Activated T-cell treated with anti-CD3 and anti-CD28 coated beads, Interleukin-2, amount 50 U/mL, for 4 hours (primary cell): ENCODE measurements at regions not wholly inside any gene's neighbourhood (a gene's known extent, or its start where the extent isn't known, plus 50 kb on each side); places are given as distances from the start of the nearest gene placed in this dataset.

Experiments
- ATAC-seq, 2 donors: fragments of 200-7000 bp; cut with Tn5 transposase; one replicate each; pipeline ENCODE4 v1.10.0; 2021
- DNase-seq: peaks from one replicate; pipeline ENCODE4 v3.0.0-alpha.2; 2020
- H3K27me3 Mint-ChIP-seq: one replicate; pipeline ENCODE4 v1.8.0; 2021; ENCODE audit warnings: low read depth, mixed read lengths
- H3K36me3 Mint-ChIP-seq: one replicate; pipeline ENCODE4 v1.8.0; 2022; ENCODE audit warnings: mixed read lengths; ENCODE audit not compliant: insufficient read depth
- H3K4me1 Mint-ChIP-seq: one replicate; pipeline ENCODE4 v1.8.0; 2021; ENCODE audit warnings: low read depth, mixed read lengths
- H3K4me3 Mint-ChIP-seq: one replicate; pipeline ENCODE4 v1.8.0; 2021; ENCODE audit warnings: mild to moderate bottlenecking, moderate library complexity, mixed read lengths
- H3K9me3 Mint-ChIP-seq: one replicate; pipeline ENCODE4 v1.8.0; 2021; ENCODE audit warnings: mixed read lengths

DNA sequence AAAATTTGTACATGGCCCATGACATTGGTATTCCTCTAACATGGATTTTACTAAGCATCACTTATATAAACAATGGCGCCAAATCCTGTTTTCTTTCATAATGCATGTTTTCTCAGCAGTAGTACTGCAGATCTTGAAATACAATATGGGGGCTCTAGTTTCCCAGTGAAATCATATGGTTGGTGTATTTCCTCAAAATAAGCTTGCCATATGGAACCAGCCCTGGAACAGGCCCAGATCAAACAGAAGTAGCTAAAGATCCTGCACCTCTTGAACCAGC, 163.9 kb downstream of the ZNF608 start:
- H3K36me3 Mint-ChIP-seq = no peaks in the 10 kb centered on the region
- ATAC-seq (no peak), DNase-seq (no peak)
- H3K4me3 Mint-ChIP-seq = no peak overlapping the region
- no peaks in the 10 kb centered on the region for H3K9me3 Mint-ChIP-seq
- H3K4me1 Mint-ChIP-seq = peaks cover 12% of the 10 kb centered on the region
- H3K27me3 Mint-ChIP-seq = no peaks in the 10 kb centered on the region

DNA sequence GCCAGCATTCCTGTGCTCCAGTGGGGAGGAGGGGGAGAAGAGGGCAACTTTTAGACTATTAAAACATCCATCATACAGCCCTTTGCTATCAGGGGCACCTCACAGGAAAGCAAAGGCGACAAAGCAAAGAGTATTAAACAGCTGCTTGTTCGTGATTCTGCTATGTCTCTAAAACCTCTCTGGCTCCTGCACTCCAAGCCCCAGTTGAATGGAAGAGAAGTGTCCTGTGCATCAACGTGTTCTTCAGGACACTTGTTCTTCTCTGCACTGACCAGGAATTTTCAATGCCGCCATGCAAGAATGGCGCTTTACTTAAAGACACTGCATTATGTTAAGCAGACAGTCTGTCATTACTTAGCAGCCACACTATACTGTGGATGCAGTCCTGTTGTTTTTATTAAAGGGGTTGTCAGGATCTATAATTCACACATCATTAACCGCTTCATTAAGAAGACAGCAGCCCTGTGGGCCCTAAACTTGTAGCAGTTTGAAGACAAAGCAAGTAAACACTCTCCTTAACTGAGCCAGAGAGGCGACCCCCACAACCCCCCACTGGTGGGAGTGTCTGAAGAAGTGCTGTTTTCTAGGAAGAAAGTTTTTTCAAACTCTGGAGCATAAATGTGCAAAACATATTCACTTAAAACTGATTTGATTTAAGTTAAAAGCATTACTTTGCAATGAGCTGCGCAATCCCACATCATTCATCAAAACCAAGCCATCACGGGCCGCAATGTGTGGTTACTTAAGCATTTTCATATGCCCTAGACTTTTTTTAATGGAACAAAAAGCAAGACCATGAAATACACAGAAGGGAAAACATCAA, 164.5 kb downstream of the ZNF608 start:
- H3K36me3 Mint-ChIP-seq = no peaks in the 10 kb centered on the region
- no peaks in the 10 kb centered on the region for H3K9me3 Mint-ChIP-seq
- DNase-seq (no peak), ATAC-seq (no peak)
- peaks cover 12% of the 10 kb centered on the region for H3K4me1 Mint-ChIP-seq
- no peak overlapping the region for H3K4me3 Mint-ChIP-seq
- H3K27me3 Mint-ChIP-seq = no peaks in the 10 kb centered on the region

DNA sequence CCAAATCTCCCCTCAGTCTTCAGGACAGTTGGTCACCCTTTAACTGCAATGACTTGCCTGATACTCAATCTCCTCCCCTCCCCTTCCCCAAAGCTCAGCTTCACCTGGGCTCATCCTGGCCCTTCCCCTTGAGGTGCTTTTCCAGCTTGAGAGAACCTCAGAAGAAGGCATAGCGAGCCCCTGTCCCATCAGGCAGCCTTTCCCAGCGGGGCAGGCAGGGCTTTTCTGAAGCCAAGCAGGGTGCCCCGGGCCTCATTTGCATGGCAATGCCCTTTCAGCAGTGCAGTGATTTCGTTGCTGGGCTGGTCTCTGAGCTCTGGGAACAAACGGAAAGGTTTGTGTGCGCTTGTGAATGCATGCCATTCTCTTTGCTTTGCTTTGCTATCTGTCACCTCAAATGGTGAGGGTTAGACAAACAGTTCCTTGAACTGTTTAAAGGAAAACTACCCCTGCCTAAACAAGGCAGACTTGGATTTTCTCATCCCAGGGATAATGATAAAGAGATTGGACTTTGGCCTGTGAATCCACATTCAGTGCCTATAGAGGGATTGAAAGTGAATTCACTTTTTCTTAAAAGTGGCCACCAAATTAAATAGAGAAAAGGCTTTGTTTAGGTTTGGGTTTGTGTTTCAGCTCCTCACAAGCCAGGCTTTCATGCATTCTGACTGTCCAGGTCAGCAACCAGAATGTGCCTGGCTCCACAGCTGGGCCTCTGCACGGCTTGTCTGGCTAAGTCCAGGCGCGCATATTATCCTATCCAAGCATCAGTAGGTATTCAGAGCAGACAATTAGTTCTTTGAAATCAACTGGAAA, 165.3 kb downstream of the ZNF608 start:
- ATAC-seq (no peak), DNase-seq (no peak)
- Mint-ChIP-seq H3K27me3 (no peaks in the 10 kb centered on the region), H3K9me3 (no peaks in the 10 kb centered on the region), H3K4me3 (no peak overlapping the region), H3K36me3 (no peaks in the 10 kb centered on the region), H3K4me1 (peaks cover 12% of the 10 kb centered on the region)

DNA sequence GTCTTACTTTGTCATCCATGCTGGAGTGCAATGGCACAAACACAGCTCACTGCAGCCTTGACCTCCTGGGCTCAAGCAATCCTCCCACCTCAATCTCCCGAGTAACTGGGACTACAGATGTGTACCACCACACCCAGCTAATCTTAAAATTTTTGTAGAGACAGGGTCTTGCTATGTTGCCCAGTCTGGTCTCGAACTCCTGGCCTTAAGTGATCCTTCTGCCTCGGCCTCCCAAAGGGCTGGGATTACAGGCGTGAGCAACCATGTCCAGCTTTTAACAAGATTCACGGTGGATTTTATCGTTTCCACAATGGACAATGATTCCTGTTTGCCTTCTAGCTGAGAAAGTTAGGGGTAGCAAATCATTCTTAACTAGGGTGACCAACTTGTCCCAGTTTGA, 165.9 kb downstream of the ZNF608 start:
- Mint-ChIP-seq H3K36me3 (no peaks in the 10 kb centered on the region), H3K9me3 (no peaks in the 10 kb centered on the region), H3K4me1 (peaks cover 12% of the 10 kb centered on the region), H3K27me3 (no peaks in the 10 kb centered on the region), H3K4me3 (no peak overlapping the region)
- DNase-seq (no peak), ATAC-seq (no peak)

DNA sequence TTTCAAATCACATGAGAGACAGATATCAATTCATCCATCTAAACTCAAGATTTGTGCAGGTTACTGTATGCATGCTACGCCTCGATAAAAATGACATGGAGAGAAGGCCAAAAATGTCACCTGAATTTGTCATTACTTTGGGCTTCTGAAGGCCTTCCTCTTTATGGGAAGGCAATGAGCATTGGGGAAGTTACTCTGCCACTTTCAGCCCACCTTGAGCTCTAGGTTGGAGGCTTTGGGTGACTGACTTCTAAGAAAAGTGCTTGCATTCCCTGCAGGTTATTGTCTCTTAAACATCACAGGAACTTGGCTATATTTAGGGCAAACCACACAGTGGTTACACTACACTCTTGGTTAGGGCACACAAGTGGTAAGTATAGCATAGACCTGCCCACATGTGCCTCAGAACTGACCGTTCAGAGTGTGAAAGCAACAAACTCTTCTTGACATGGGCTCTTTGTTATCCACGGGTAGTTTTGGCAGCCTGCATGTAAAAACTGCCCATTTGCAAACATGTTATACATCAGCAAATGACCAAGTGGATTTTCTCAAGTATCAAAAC, 169.5 kb downstream of the ZNF608 start:
- H3K36me3 Mint-ChIP-seq = no peaks in the 10 kb centered on the region
- no peak overlapping the region for H3K4me3 Mint-ChIP-seq
- H3K9me3 Mint-ChIP-seq = no peaks in the 10 kb centered on the region
- no peak for ATAC-seq
- DNase-seq = no peak
- no peaks in the 10 kb centered on the region for H3K27me3 Mint-ChIP-seq
- H3K4me1 Mint-ChIP-seq = no peaks in the 10 kb centered on the region

DNA sequence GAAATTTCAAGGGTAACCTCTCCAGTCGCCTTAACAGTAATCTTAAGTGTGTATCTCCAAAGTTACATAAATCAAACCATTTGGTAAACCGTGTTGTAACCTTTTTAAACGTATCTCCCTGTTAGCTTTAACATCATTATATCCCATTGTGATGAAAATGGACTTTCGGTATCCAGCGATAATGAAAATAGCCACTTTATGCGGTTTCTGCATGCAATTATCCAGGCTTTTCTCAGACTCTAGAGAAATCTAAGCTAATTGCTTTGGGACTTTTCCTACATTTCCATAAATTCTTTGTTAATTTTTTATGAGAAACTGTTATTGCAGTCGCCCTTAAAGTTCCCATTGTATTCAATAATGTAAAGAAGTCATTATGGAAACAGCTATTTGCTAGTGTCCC, 170.7 kb downstream of the ZNF608 start:
- ATAC-seq = no peak
- no peaks in the 10 kb centered on the region for H3K36me3 Mint-ChIP-seq
- H3K4me3 Mint-ChIP-seq = no peak overlapping the region
- no peaks in the 10 kb centered on the region for H3K9me3 Mint-ChIP-seq
- no peaks in the 10 kb centered on the region for H3K27me3 Mint-ChIP-seq
- DNase-seq = no peak
- no peaks in the 10 kb centered on the region for H3K4me1 Mint-ChIP-seq

DNA sequence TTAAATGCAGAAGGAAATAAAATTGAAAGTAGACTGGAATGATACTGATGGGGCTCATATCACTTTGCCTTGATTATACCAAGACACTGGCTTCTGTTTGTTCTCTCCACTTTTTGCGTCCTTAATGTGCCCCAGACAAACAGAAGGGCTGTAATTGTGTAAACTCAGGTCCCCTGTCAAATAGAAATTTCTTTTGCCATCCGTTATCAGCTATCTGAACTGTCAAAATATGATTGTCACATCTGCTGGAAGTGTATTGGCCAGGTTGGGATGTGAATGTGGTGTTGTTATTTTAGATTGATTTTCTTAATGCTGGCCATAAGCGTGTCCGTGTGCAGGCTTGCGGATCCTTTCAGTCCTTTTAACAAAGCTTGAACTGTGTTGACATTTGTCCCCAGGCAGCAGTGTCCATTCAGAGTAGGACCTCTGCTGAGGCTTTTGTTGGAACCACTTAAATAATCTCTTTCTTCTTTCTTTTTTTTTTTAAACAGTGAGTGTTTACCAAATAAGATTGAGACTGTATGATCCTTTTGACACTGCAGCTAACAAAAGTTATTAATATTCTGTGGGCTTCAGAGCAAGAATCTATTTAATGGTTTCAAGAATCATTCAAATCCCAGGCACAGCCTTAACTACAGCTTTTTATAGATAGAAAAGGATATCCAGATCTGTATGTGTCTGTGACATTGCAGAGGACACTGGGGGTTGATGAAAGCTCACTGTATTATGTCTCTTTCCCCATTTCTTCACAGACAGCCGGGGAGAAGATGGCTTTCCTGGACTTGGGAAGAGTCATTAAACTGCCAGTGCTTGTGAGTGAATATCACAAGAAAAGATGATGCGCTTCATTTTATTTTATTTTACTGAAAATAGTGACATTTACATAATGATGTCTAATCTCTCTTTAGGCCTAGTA, 171.7 kb downstream of the ZNF608 start:
- Mint-ChIP-seq H3K27me3 (no peaks in the 10 kb centered on the region), H3K4me3 (no peak overlapping the region), H3K36me3 (no peaks in the 10 kb centered on the region), H3K4me1 (no peaks in the 10 kb centered on the region), H3K9me3 (no peaks in the 10 kb centered on the region)
- DNase-seq = no peak
- ATAC-seq = no peak

DNA sequence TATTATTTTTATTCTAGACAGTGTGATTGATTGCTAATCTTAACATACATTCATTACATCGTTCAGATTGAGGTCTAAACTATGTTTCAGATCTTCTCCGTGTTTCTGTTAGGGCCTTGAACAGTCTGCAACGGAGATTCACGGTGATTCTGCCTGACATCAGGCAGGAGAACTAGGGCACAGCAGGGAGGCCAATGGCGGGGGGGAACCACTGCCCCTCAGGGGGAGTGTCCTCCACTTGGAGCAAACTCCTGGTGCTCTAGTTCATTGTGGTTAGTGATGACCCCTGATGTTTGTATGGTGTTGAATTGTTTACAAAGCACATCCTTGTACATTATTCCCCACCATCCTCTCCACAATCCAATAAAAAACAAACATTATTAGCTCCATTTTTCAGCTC, 173.5 kb downstream of the ZNF608 start:
- Mint-ChIP-seq H3K9me3 (no peaks in the 10 kb centered on the region), H3K27me3 (no peaks in the 10 kb centered on the region), H3K4me3 (no peak overlapping the region), H3K4me1 (no peaks in the 10 kb centered on the region), H3K36me3 (no peaks in the 10 kb centered on the region)
- ATAC-seq (no peak), DNase-seq (no peak)

DNA sequence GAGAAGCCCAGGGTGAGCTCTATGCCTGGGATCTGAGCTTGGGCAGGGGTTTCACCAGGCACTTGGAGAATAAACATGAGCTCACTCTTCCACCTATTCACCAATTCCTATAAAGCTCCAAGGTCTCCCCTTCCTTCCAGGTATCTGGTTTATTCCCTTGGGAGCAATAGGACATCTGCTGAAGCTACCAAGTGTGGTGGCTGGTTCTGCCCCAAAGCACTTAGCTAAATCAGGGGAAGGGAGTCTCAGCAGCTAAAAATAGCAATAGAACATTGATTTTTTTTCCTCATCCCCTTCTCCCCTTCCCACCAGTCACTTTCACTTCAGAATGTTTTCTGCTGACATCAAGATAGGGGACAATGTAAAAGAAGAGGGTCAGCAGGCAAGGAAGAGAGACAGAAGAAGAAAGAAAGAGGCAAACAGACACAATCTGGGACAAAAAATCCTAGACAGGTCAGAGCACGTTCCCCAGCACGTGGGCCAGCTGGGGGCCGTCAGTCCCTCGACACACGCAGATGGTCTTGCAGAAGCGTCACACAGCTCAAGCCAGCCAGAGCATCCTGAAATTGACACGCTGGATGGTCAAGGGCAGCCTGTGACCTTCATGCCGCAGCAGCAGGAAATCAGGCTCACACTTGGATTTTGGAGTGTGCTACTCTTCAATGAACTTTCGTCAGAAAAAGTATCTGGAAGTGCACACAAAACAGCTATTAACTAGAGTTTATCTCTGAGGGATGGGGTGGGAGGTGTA, 176.0 kb downstream of the ZNF608 start:
- ATAC-seq (no peak), DNase-seq (no peak)
- H3K4me3 Mint-ChIP-seq = no peak overlapping the region
- H3K9me3 Mint-ChIP-seq = no peaks in the 10 kb centered on the region
- H3K27me3 Mint-ChIP-seq = no peaks in the 10 kb centered on the region
- H3K36me3 Mint-ChIP-seq = no peaks in the 10 kb centered on the region
- H3K4me1 Mint-ChIP-seq = no peaks in the 10 kb centered on the region

DNA sequence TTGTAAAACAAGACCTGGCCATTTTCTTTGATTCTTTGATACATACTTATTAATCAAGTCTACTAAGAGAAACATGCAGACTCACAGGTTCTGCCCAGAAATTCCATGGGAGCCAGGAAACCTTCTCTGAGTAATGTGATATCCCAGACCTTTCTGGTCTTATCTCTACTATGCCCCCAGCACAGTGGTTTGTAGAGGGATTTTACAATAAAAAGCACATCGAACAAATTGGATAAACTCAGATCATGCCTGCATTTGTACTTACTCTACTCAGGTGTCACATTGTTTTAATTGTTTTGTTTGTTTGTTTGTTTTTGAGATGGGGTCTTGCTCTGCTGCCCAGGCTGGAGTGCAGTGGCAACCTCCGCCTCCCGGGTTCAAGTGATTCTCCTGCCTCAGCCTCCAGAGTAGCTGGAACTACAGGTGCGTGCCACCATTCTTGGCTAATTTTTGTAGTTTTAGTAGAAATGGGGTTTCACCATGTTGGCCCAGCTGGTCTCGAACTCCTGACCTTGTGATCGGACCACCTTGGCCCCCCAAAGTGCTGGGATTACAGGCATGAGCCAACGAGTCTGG, 179.5 kb downstream of the ZNF608 start:
- ATAC-seq = no peak
- Mint-ChIP-seq H3K4me1 (no peaks in the 10 kb centered on the region), H3K27me3 (no peaks in the 10 kb centered on the region), H3K36me3 (no peaks in the 10 kb centered on the region), H3K4me3 (no peak overlapping the region), H3K9me3 (no peaks in the 10 kb centered on the region)
- DNase-seq = no peak

DNA sequence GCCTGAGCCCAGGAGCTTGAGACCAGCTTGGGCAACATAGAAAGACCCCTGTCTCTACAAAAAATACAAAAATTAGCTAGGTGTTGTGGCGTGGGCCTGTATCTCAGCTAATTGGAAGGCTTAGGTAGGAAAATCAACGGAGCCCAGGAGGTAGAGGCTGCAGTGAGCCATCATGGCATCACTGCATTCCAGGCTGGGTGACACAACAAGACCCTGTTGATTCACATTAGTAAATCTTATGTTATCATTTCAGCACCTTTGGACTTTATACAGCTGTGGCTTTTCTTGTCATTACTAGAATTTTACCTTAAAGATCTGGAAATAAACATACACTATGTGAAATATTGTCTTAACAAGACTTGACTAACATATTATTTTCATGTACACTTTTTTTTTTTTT, 185.0 kb downstream of the ZNF608 start:
- Mint-ChIP-seq H3K4me1 (no peaks in the 10 kb centered on the region), H3K9me3 (peaks cover 3% of the 10 kb centered on the region), H3K36me3 (no peaks in the 10 kb centered on the region), H3K27me3 (no peaks in the 10 kb centered on the region), H3K4me3 (no peak overlapping the region)
- no peak for DNase-seq
- ATAC-seq = no peak

DNA sequence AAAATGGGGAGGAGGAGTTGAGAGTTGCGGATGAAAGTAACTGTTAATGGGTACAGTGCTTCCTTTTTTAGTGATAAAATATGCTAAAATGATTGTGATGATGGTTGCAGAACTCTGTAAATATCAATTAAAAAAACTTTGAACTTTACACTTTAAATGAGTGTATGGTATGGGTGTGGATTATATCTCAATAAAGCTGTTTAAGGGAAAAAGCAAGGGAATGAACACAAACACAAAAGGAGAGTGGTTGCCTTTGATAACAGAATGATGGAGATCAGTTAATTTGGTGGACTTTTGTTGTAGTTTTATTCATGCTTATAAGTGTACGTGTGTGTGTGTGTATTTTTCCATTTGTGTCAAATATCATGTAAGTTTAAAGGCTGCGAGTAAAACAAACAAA, 186.1 kb downstream of the ZNF608 start:
- ATAC-seq (no peak), DNase-seq (no peak)
- Mint-ChIP-seq H3K27me3 (no peaks in the 10 kb centered on the region), H3K36me3 (no peaks in the 10 kb centered on the region), H3K4me3 (no peak overlapping the region), H3K4me1 (no peaks in the 10 kb centered on the region), H3K9me3 (peaks cover 3% of the 10 kb centered on the region)

DNA sequence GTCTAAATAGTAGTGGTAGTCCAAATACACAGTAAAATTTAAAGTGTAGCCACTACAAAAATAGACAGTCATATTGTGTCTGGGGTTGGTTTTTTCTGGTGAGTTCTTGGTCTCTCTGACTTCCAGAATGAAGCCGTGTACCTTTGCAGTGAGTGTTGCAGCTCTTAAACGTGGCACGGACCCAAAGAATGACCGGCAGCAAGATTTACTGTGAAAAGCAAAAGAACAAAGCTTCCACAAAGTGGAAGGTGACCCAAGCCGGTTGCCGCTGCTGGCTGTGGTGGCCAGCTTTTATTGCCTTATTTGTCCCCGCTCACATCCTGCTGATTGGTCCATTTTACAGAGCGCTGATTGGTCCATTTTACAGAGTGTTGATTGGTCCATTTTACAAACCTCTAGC, 188.7 kb downstream of the ZNF608 start:
- Mint-ChIP-seq H3K36me3 (no peaks in the 10 kb centered on the region), H3K9me3 (peaks cover 3% of the 10 kb centered on the region), H3K4me1 (no peaks in the 10 kb centered on the region), H3K4me3 (no peak overlapping the region), H3K27me3 (no peaks in the 10 kb centered on the region)
- ATAC-seq = no peak
- DNase-seq = no peak
